Esophagus squamous epithelium (tissue), 5 donors: ENCODE measurements at regions not wholly inside any gene's neighbourhood (a gene's known extent, or its start where the extent isn't known, plus 50 kb on each side); places are given as distances from the start of the nearest gene placed in this dataset.

Source experiments
- DNase-seq: peaks from one replicate; lab custom pipeline; 2025; lab: John Stamatoyannopoulos, UW
- H3K27ac ChIP-seq, 4 donors: fragments of 200-600 bp; sonication (generic); one replicate each; pipeline ENCODE4 v1.5.1; 2016 to 2019; ENCODE audit warnings: mild to moderate bottlenecking in 1 of 4
- H3K27me3 ChIP-seq, 4 donors: fragments of 200-600 bp; sonication (generic); 1 replicate in 3 of 4; 2 replicates in 1 of 4; pipeline versions ENCODE4 v1.5.1 to v1.6.0; 2017 to 2021; ENCODE audit warnings: antibody characterized with exemption in 1 of 4
- H3K36me3 ChIP-seq, 3 donors: fragments of 200-600 bp; sonication (generic); one replicate each; pipeline ENCODE4 v1.5.1; 2016 to 2019
- H3K4me1 ChIP-seq, 3 donors: fragments of 200-600 bp; sonication (generic); one replicate each; pipeline ENCODE4 v1.5.1; 2017 to 2019
- H3K4me3 ChIP-seq, 4 donors: fragments of 200-600 bp; sonication (generic); 1 replicate in 3 of 4; 2 replicates in 1 of 4; pipeline ENCODE4 v1.5.1; 2016 to 2019; ENCODE audit warnings: mild to moderate bottlenecking in 2 of 4, moderate library complexity in 1 of 4
- H3K9me3 ChIP-seq, 3 donors: fragments of 200-600 bp; sonication (generic); one replicate each; pipeline ENCODE4 v1.5.1; 2016 to 2019
- POLR2A ChIP-seq, 4 donors: fragments of 450-650 bp; IDR thresholded peaks; one replicate each; pipeline ENCODE4 v1.6.1; 2017; ENCODE audit warnings: antibody characterized with exemption in 4 of 4, mild to moderate bottlenecking in 4 of 4, moderate library complexity in 3 of 4
- WGBS, 2 donors: methylation state at CpG; one replicate each; pipeline ENCODE4 v1.1.5; 2018; 5-methylcytosine and 5-hydroxymethylcytosine counted together
- intact Hi-C: fragments of 100-400 bp; cut with DNase I; formaldehyde crosslinking; loops from one replicate; pipeline ENCODE4 v1.15.0; 2022
- TF ChIP-seq, protein P1 (sequence below), 6 experiments: fragments of 450-650 bp in 4 of 6; fragments of 200-600 bp in 2 of 6; sonication (generic) in 2 of 6; IDR thresholded peaks; one replicate each; pipeline ENCODE4 v1.5.1; 2016 to 2019; ENCODE audit warnings: antibody characterized with exemption in 6 of 6, mild to moderate bottlenecking in 4 of 6, moderate library complexity in 4 of 6
- donor health status: DM: yes; HTN: yes; CAD: no.

GRCh38 chr13:67374391-67374790 is 144.3 kb upstream of the PCDH9 start:
- no peak overlapping the region for H3K27ac ChIP-seq
- WGBS, 2 donors, result 59 to 72% methylated on average over 1 of the region's 1 CpG
- intact Hi-C loops, result no loop called here
- no peaks in the 10 kb centered on the region for H3K4me1 ChIP-seq
- H3K4me3 ChIP-seq, result no peak overlapping the region
- H3K36me3 ChIP-seq, result no peaks in the 10 kb centered on the region
- H3K9me3 ChIP-seq, result no peaks in the 10 kb centered on the region
- no peaks in the 10 kb centered on the region for H3K27me3 ChIP-seq
- TF ChIP-seq POLR2A (IDR thresholded peaks at IDR 0.05), result no peak
- TF ChIP-seq, protein P1, sequence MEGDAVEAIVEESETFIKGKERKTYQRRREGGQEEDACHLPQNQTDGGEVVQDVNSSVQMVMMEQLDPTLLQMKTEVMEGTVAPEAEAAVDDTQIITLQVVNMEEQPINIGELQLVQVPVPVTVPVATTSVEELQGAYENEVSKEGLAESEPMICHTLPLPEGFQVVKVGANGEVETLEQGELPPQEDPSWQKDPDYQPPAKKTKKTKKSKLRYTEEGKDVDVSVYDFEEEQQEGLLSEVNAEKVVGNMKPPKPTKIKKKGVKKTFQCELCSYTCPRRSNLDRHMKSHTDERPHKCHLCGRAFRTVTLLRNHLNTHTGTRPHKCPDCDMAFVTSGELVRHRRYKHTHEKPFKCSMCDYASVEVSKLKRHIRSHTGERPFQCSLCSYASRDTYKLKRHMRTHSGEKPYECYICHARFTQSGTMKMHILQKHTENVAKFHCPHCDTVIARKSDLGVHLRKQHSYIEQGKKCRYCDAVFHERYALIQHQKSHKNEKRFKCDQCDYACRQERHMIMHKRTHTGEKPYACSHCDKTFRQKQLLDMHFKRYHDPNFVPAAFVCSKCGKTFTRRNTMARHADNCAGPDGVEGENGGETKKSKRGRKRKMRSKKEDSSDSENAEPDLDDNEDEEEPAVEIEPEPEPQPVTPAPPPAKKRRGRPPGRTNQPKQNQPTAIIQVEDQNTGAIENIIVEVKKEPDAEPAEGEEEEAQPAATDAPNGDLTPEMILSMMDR (IDR thresholded peaks at IDR 0.05), result no peak
- no peak for DNase-seq

GRCh38 chr13:67372868-67373464 is 142.8 kb upstream of the PCDH9 start:
- intact Hi-C loops, result no loop called here
- TF ChIP-seq, protein P1 (IDR thresholded peaks at IDR 0.05), result no peak
- TF ChIP-seq POLR2A (IDR thresholded peaks at IDR 0.05), result no peak
- H3K4me1 ChIP-seq, result no peaks in the 10 kb centered on the region
- WGBS, 2 donors, result 31 to 42% methylated on average over 1 of the region's 1 CpG
- no peak for DNase-seq
- H3K36me3 ChIP-seq, result no peaks in the 10 kb centered on the region
- H3K27ac ChIP-seq, result no peak overlapping the region
- no peaks in the 10 kb centered on the region for H3K27me3 ChIP-seq
- H3K4me3 ChIP-seq, result no peak overlapping the region
- H3K9me3 ChIP-seq, result no peaks in the 10 kb centered on the region

DNA sequence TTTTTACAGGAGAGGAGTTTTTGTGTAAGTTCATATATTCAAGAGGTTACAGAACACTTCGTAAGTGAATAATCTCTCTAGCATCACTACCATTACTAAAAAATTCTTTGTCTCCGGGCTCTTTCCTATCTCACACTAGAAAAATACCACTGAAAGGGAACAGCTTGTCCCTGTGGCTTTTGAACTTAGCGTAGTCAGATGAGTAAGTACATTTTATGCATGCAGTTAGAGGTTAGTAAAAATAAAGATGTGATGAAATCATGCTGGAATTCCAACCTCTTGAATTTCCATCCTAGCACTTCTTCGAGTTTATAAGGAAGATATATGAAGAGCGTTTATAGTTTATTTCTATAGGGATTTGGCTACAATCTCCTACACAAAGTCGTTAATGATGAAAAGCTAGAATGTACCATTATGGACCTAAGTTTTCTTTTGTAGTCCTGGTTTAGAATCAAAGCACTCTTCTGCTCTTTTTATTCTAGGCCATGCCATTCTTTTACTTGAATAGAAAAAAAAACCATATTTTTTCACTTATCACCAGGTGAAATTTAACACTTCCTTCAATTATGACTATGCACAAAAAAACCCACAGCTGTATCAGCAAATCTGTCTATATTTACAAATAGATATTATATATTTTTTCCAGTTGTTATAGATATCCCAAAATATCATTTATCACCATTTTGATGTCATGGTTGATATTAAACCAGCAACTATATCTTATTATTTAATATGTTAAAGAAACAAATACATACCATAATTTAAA is 139.9 kb upstream of the PCDH9 start:
- H3K4me1 ChIP-seq, result no peaks in the 10 kb centered on the region

GRCh38 chr13:67367399-67367798 is 137.3 kb upstream of the PCDH9 start:
- Histone ChIP-seq H3K4me1 (no peaks in the 10 kb centered on the region), H3K27me3 (no peaks in the 10 kb centered on the region), H3K27ac (no peak overlapping the region), H3K36me3 (no peaks in the 10 kb centered on the region), H3K4me3 (no peak overlapping the region), H3K9me3 (no peaks in the 10 kb centered on the region)
- DNase-seq, result no peak
- TF ChIP-seq, protein P1 (IDR thresholded peaks at IDR 0.05), result no peak
- TF ChIP-seq POLR2A (IDR thresholded peaks at IDR 0.05), result no peak
- intact Hi-C loops, result no loop called here
- 33 to 44% methylated on average over 1 of the region's 1 CpG for WGBS, 2 donors

More for the DNA sequence above, 139.9 kb upstream of the PCDH9 start:
- Histone ChIP-seq H3K27me3 (no peaks in the 10 kb centered on the region), H3K4me3 (no peak overlapping the region), H3K36me3 (no peaks in the 10 kb centered on the region), H3K27ac (no peak overlapping the region), H3K9me3 (no peaks in the 10 kb centered on the region)
- intact Hi-C loops, result no loop called here
- TF ChIP-seq, protein P1 (IDR thresholded peaks at IDR 0.05), result no peak
- TF ChIP-seq POLR2A (IDR thresholded peaks at IDR 0.05), result no peak
- no peak for DNase-seq
- WGBS, 2 donors, result 52 to 59% methylated on average over 6 of the region's 6 CpGs

- no peaks in the 10 kb centered on the region for H3K36me3 ChIP-seq
- no peaks in the 10 kb centered on the region for H3K9me3 ChIP-seq
- no peaks in the 10 kb centered on the region for H3K27me3 ChIP-seq
- intact Hi-C loops, result no loop called here
- no peak overlapping the region for H3K4me3 ChIP-seq
- H3K4me1 ChIP-seq, result no peaks in the 10 kb centered on the region
- no peak overlapping the region for H3K27ac ChIP-seq
- DNase-seq, result no peak
- TF ChIP-seq POLR2A (IDR thresholded peaks at IDR 0.05), result no peak
- TF ChIP-seq, protein P1 (IDR thresholded peaks at IDR 0.05), result no peak
Measured at GRCh38 chr13:67366533-67366932, 136.4 kb upstream of the PCDH9 start.
